CD4-positive, alpha-beta T cell (primary cell): ENCODE measurements at regions not wholly inside any gene's neighbourhood (a gene's known extent, or its start where the extent isn't known, plus 50 kb on each side); places are given as distances from the start of the nearest gene placed in this dataset.

Experiments used
- ATAC-seq: fragments of 200-7000 bp; cut with Tn5 transposase; one replicate; pipeline ENCODE4 v1.10.0; 2022; ENCODE audit warnings: mild to moderate bottlenecking; ENCODE audit not compliant: poor library complexity
- CTCF ChIA-PET: fragments of 350-600 bp; sonication (Branson Sonifier 250); formaldehyde crosslinking; loops from one replicate; lab custom pipeline; 2021; ENCODE audit warnings: antibody characterized with exemption, inconsistent platforms; lab: Charles Lee
- POLR2A ChIA-PET: fragments of 350-600 bp; sonication (Branson Sonifier 250); formaldehyde crosslinking; loops from one replicate; lab custom pipeline; 2021; ENCODE audit warnings: antibody characterized with exemption, inconsistent platforms; lab: Charles Lee
- DNase-seq, 14 experiments: peaks; one replicate each; pipeline ENCODE4 v3.0.0-alpha.2; 2013 to 2020; ENCODE audit warnings: mixed read lengths in 2 of 14
- H3K27ac ChIP-seq, 2 donors: one replicate each; pipeline versions ENCODE4 v1.5.1 to v1.7.0; 2013; ENCODE audit warnings: low read length in 2 of 2, low read depth in 1 of 2, mild to moderate bottlenecking in 1 of 2
- H3K27me3 ChIP-seq, 2 experiments: 1 replicate in 1 of 2; 2 replicates in 1 of 2; pipeline versions ENCODE4 v1.6.1 to v1.7.0; 2013; ENCODE audit warnings: low read length in 2 of 2, control low read depth in 1 of 2, mild to moderate bottlenecking in 1 of 2, moderate library complexity in 1 of 2; ENCODE audit not compliant: insufficient read depth in 2 of 2, control insufficient read depth in 1 of 2
- H3K36me3 ChIP-seq: one replicate; pipeline ENCODE4 v1.6.1; 2013; ENCODE audit warnings: low read length, control low read depth; ENCODE audit not compliant: insufficient read depth
- H3K4me1 ChIP-seq: one replicate; pipeline ENCODE4 v1.6.1; 2013; ENCODE audit warnings: low read length, control low read depth; ENCODE audit not compliant: insufficient read depth
- H3K4me3 ChIP-seq: one replicate; pipeline ENCODE4 v1.5.1; 2013; ENCODE audit warnings: mild to moderate bottlenecking, low read length, moderate library complexity
- H3K9me3 ChIP-seq, 2 experiments: 1 replicate in 1 of 2; 2 replicates in 1 of 2; pipeline versions ENCODE4 v1.6.1 to v1.7.0; 2013; ENCODE audit warnings: low read length in 2 of 2, mild to moderate bottlenecking in 2 of 2, control low read depth in 1 of 2, moderate library complexity in 1 of 2; ENCODE audit not compliant: control insufficient read depth in 1 of 2, insufficient read depth in 1 of 2
- H3K27ac Mint-ChIP-seq: one replicate; pipeline ENCODE4 v1.8.0; 2020; ENCODE audit warnings: mixed read lengths
- H3K27me3 Mint-ChIP-seq: one replicate; pipeline ENCODE4 v1.8.0; 2021; ENCODE audit warnings: mixed read lengths
- H3K36me3 Mint-ChIP-seq: one replicate; pipeline ENCODE4 v1.8.0; 2021; ENCODE audit warnings: low read depth, mixed read lengths
- H3K4me1 Mint-ChIP-seq: one replicate; pipeline ENCODE4 v1.8.0; 2021; ENCODE audit warnings: low read depth, mixed read lengths
- H3K4me3 Mint-ChIP-seq: one replicate; pipeline ENCODE4 v1.8.0; 2020; ENCODE audit warnings: mild to moderate bottlenecking, mixed read lengths
- H3K9me3 Mint-ChIP-seq: one replicate; pipeline ENCODE4 v1.8.0; 2020; ENCODE audit warnings: mixed read lengths
- CTCF ChIP-seq: fragments of 200-600 bp; IDR thresholded peaks from one replicate; pipeline ENCODE4 v1.8.0; 2022; ENCODE audit warnings: antibody characterized with exemption, mild to moderate bottlenecking
- intact Hi-C, 2 experiments: fragments of 100-400 bp; cut with DNase I in 1 of 2; cut with micrococcal nuclease in 1 of 2; formaldehyde crosslinking; loops; one replicate each; pipeline versions ENCODE4 v1.15.1 to v1.9.0; 2023 to 2025; cut with DNase I, micrococcal nuclease

GRCh38 chr6:133016631-133017030, 202.3 kb downstream of the RPS12 start:
- no peak overlapping the region for H3K4me3 ChIP-seq
- H3K36me3 ChIP-seq: no peaks in the 10 kb centered on the region
- H3K4me3 Mint-ChIP-seq: no peak overlapping the region
- H3K4me1 Mint-ChIP-seq: no peaks in the 10 kb centered on the region
- TF ChIP-seq CTCF: no peak
- no peaks in the 10 kb centered on the region for H3K36me3 Mint-ChIP-seq
- intact Hi-C loops: no loop called here
- H3K27ac Mint-ChIP-seq: no peak overlapping the region
- no peaks in the 10 kb centered on the region for H3K9me3 ChIP-seq
- H3K27me3 ChIP-seq: no peaks in the 10 kb centered on the region
- H3K27ac ChIP-seq: no peak overlapping the region
- H3K4me1 ChIP-seq: no peaks in the 10 kb centered on the region
- DNase-seq (no peak), ATAC-seq (no peak)
- peaks cover 7% of the 10 kb centered on the region for H3K27me3 Mint-ChIP-seq
- H3K9me3 Mint-ChIP-seq: no peaks in the 10 kb centered on the region
- ChIA-PET POLR2A (no interaction called here), CTCF (interaction anchor here (0.8 kb wide), 1 partner anchor 49 kb away, joined by 3 read pairs; no protein-coding TSS in a partner anchor)

GRCh38 chr6:133017581-133017980, 203.2 kb downstream of the RPS12 start:
- no peak overlapping the region for H3K4me3 Mint-ChIP-seq
- H3K27ac ChIP-seq: no peak overlapping the region
- peaks cover 7% of the 10 kb centered on the region for H3K27me3 Mint-ChIP-seq
- H3K27me3 ChIP-seq: no peaks in the 10 kb centered on the region
- POLR2A ChIA-PET: no interaction called here
- ATAC-seq (no peak), DNase-seq (no peak)
- no peaks in the 10 kb centered on the region for H3K4me1 Mint-ChIP-seq
- H3K36me3 ChIP-seq: no peaks in the 10 kb centered on the region
- no peak overlapping the region for H3K4me3 ChIP-seq
- H3K36me3 Mint-ChIP-seq: no peaks in the 10 kb centered on the region
- no peaks in the 10 kb centered on the region for H3K9me3 ChIP-seq
- CTCF ChIA-PET: no interaction called here
- H3K9me3 Mint-ChIP-seq: no peaks in the 10 kb centered on the region
- TF ChIP-seq CTCF: no peak
- H3K27ac Mint-ChIP-seq: no peak overlapping the region
- no peaks in the 10 kb centered on the region for H3K4me1 ChIP-seq
- intact Hi-C loops: no loop called here

- no peaks in the 10 kb centered on the region for H3K9me3 Mint-ChIP-seq
- H3K27ac Mint-ChIP-seq: no peak overlapping the region
- no peak for TF ChIP-seq CTCF
- H3K4me1 ChIP-seq: no peaks in the 10 kb centered on the region
- DNase-seq (no peak), ATAC-seq (no peak)
- no peaks in the 10 kb centered on the region for H3K4me1 Mint-ChIP-seq
- H3K4me3 Mint-ChIP-seq: no peak overlapping the region
- H3K27ac ChIP-seq: no peak overlapping the region
- H3K9me3 ChIP-seq: peaks cover 0 to 7% of the 10 kb centered on the region in 2 experiments
- ChIA-PET POLR2A (no interaction called here), CTCF (no interaction called here)
- H3K27me3 ChIP-seq: no peaks in the 10 kb centered on the region
- peaks cover 6% of the 10 kb centered on the region for H3K27me3 Mint-ChIP-seq
- intact Hi-C loops: no loop called here
- H3K4me3 ChIP-seq: no peak overlapping the region
- H3K36me3 Mint-ChIP-seq: no peaks in the 10 kb centered on the region
- H3K36me3 ChIP-seq: no peaks in the 10 kb centered on the region
Measured at GRCh38 chr6:133026705-133027104, 212.3 kb downstream of the RPS12 start.
